ENCODE measurements at regions not wholly inside any gene's neighbourhood (a gene's known extent, or its start where the extent isn't known, plus 50 kb on each side); places are given as distances from the start of the nearest gene placed in this dataset.
"Not testable (repeated sequence)": the region's sequence is repeated elsewhere in the genome, so short reads cannot be mapped to it uniquely, and the experiment has no call there.

DNA sequence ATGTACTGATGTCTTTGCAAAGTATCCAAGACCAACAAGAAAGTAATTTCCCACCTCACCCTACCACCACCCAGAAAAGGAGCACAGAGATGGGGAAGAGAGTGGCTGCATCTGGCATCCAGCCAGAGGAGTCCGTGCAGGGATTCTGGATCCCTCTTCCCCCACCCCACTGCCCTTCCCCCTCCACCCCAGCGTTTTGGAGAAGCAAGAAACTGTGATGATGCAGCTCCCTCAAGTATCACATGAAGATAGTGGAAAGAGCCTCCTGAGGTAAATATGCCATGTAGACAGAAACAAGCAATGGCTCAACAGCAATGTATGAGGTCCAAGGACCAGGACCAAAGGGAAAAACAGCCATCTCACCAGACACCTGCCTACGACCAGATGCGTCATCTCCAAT, 153.8 kb downstream of the DEPDC1B start:
- no peak for DNase-seq (ENCODE audit: low read depth in 2 of 2)

DNA sequence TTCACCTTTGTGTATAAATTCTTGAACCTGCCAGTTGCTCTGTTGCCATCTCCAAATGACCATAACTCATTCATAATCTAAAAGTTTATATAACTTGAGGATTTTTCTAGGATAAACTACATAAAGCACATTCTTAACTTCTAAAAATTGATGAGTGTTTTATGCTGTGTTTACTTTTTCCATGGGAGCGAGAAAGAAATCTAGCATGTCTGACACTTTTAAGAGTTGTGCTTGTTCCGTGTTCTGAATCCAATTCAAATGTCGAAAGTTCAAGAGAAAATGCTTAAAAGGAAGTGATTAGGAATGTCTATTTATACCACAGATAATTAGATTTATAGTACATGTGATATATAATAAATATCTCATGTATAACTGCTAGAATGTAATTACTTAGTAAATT, 154.4 kb downstream of the DEPDC1B start:
- no peak for DNase-seq (ENCODE audit: low read depth in 2 of 2)

DNA sequence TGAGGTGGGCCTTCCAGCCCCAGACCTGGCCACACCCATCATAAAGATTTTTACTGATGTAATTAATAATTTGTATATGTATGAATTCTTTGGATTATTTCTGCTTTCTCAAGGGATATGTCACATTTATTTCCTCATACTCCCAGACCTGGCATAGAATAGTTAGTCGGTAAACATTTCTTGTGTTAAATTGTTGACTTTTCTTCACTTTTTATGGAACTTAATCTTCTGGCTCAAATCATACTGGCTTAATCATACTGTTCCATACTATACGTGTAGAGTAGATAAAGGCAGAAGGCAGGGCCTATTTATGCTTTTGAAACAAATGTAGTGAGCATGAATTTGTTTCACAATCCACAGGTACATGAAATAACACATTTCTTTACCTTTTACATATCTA, 155.8 kb downstream of the DEPDC1B start:
- DNase-seq (ENCODE audit: low read depth in 2 of 2), result no peak

DNA sequence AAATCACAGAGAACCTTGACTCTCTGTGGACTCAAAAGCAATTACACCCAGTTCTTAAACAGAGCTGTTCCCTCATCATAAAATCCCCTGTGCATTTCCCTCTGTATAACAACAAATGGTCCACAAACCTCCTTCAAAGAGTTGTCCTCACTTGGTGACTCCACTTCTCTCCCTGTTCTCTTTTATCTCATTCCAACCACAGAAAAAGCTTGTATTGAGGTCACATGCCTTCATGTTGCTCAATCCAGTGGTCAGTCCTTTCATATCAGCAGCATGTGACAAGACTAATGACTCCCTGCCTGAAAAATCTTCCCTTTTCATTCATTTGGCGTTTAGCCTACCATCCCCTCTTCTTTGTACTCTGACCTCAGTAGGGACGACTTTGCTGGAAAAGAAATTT, 158.0 kb downstream of the DEPDC1B start:
- no peak for DNase-seq (ENCODE audit: low read depth in 2 of 2)

DNA sequence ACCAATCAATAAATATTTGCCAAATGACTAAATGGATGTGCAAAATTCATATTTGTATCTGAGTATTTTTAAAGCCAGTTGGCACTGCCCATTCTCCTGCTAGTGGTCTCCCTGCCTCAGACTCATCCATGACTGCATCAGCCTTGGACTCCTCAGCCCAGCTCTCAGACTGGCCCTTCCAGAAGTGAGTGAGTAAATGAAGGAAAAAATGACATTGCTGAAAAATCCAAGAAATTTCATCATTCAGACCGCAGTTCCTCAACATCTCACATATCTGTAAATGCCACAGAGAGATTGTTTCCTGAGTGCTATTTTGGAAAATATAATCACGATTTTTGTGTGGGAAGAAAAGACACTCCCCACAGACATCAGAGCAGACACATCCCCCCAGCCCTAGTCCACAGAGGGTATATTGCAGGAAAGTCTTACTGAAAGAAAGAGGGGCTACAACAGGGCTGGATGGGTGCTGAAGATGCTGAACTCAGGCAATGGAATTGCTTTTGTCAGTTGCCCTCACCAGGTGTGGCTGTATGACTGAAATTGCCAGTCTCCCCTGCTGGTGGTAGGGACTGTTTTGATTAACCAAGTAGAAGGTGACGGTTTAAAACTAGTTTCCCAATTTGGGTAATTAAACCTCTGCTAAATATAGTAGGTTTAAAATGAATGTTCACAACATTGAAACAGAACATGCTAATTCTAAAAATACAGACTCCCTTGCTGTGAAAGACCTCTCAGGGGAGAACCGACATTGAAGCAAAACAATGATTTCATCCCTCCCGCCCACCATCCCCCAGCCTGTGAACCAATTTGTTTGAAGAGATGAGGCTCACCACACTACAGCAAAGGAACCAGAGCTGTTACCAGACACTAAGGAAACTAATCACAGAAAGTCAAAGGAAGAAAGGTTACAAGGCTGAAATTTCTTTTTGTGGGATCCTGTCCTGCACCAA, 158.8 kb downstream of the DEPDC1B start:
- DNase-seq (ENCODE audit: low read depth in 2 of 2), result no peak

DNA sequence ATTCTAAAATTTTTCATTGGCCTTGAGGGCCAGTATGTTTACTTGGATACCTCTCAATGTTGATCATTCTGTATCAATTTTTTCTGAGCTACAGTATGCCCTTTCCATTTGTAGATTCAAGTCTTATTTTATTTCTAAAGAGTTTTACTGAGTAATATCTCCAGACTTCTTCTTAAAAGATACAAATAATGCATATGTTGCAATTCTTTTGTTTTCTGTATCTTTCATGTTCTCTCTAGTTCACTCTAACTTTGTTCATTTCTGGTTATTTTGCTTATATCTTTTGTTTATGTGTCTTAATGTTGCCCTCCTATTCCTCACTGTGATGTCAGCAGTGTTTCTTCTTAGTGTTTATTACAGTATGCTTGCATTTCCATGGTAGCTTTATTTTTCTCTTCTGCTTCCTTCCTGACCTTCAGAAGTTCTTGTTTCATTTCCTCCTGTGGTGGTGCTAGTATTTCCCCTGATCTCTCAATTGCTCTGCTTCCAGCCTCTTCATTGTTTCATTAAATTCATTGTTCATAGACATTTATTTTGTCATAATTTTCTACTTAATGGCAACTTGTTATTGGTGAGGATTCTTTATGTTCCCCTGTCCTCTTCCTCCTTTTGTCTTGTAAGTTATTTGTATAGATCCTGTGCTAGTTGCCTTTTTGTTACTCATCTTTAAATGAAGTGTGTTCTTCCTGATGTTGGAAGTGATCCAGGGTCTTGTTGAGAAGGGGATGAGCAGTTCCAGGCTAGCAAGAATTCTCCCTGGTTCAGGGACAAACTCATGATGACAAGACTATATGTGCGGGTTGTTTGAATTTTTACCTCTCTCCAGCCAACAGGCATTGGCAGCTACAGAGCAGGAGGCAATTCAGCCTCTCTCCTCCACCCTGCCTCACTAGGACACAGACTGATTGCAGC, 160.8 kb downstream of the DEPDC1B start:
- DNase-seq (ENCODE audit: low read depth in 2 of 2), result peak; percentile 43 to 66

DNA sequence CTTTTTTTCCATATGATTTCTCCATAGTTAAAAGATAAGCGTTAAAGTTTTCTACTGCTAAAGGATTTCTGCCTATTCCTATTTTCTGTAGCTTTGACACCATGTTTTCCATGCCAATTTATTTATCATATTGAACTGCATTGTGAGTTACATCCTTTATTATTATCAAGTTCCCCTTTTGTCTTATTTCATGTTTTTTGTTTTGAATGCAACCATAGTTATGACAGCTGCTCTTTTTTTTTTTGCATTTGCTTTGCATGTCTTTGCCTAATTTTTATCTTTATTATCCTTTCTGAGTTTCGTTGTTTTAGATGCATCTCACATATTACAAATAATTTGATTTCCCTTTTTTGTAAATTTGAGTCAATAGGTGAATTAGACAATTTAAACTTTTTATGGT, 161.5 kb downstream of the DEPDC1B start:
- no peak for DNase-seq (ENCODE audit: low read depth in 2 of 2)

DNA sequence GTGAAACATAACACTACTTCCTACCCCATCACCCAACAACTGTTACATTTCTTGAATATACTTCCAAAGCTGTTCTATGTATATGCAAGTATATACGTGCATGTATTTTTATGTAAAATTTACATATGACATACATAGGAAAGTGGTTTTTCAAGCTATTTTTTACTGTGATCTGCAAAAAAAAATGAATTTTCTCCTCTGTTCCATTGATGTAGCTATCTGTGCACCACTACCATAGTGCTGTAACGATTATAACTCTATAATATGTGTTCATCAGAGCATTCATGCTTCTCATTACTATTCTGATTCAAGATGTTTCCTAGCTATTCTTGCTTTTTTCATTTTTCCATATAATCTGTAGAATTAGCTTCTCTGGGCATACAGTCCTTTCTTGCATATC, 164.0 kb downstream of the DEPDC1B start:
- DNase-seq (ENCODE audit: low read depth in 2 of 2), result no peak

DNA sequence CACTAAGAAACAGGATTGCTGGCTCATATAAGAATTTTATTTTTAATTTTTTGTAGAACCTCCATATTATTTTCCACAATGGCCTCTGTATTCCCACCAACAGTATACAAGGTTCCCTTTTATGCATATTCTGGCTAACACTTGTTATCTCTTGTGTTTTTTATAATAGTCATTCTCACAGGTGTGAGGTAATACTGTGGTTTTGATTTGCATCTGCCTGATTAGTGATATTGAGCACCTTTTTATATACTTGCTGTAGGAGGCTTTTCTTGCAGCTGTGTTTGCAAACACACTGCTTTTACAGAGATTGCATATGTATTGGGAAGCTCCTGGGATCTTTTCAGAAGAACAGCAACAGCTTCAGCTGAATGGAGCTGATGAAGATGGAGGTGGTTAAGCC, 164.8 kb downstream of the DEPDC1B start:
- no peak for DNase-seq (ENCODE audit: low read depth in 2 of 2)

DNA sequence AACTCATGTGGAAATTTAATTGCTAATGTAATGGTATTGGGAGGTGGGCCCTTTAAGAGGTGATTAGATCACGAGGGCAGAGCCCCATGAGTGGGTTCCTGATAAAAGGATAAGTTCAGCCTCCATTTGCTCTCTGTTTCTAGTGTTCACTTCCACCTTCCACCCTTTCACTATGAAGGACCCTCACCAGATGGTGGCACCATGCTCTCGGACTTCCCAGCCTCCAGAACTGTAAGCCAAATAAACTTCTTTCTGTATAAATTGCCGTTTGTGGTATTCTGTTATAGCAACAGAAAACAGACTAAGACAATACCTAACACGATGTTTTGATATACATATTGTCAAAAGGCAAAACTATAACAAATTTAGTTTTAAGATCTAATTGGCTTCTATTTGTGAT, 166.2 kb downstream of the DEPDC1B start:
- DNase-seq (ENCODE audit: low read depth in 2 of 2), result no peak

DNA sequence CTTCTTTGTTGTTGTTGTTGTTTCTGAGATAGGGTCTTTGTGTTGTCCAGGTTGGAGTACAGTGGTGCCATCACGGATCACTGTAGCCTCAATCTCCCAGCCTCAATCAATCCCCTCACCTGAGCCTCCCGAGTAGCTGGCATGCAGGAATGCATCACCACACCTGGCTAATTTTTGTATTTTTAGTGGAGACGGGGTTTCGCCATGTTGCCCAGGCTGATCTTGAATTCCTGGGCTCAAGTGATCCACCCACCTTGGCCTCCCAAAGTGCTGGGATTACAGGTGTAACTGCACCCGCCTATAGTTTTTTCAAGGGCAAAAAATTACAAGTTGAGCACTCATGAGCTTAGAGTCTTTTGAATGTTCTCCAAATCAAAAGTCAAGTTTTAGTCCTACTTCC, 167.2 kb downstream of the DEPDC1B start:
- DNase-seq (ENCODE audit: low read depth in 2 of 2), result not testable (repeated sequence)

DNA sequence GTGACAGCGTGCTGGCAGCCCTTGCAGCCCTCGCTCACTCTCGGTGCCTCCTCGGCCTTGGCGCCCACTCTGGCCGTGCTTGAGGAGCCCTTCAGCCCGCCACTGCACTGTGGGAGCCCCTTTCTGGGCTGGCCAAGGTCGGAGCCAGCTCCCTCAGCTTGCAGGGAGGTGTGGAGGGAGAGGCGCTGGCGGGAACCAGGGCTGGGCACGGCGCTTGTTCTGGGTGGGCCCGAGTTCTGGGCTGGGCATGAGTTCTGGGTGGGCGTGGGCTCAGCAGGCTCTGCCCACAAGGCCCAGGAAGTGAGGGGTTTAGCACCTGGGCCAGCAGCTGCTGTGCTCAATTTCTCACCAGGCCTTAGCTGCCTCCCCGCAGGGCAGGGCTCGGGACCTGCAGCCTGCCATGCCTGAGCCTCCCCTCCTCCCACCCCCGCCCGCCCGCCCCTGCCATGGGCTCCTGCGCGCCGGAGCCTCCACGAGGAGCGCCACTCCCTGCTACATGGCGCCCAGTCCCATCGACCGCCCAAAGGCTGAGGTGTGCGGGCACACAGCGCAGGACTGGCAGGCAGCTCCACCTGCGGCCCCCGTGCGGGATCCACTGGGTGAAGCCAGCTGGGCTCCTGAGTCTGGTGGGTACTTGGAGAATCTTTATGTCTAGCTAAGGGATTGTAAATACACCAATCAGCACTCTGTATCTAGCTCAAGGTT, 169.7 kb downstream of the DEPDC1B start:
- DNase-seq (ENCODE audit: low read depth in 2 of 2), result not testable (repeated sequence)

DNA sequence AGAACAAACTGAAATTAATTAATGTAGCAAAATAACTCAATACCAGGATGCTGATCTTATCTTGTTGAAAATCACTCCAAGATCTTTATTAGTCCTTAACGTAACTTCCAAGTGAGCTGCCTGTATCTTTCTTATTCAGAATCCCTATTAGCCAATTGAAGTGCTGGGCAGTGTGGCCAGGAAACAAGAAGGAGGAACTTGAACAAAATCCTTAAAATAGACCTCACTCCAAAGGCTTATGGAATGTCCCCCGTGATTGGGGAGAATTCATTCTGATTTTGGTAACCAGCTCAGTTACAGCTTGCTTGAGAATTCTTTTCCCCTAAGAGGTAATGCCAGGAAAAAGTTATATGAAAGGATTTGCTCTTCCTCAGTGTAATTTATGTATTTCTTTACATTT, 171.0 kb downstream of the DEPDC1B start:
- DNase-seq (ENCODE audit: low read depth in 2 of 2), result no peak

DNA sequence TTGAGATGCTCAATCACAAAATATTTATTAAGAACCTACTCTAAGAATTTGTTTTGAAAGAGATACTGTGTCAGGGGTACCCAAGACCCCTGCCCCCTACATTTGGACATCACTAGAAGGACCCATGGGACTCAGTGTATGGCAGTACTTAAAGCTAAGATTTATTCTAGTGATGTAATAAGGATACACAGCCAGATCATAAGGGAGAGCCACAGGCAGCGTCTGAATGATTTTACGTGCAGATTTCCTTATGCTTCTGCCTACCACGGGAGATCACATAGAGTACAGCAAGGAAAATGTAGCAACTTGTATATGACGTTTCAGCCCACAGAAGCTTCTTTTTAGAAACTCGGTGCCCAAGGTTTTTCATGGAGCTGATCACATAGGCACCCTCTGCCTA, 172.9 kb downstream of the DEPDC1B start:
- DNase-seq (ENCODE audit: low read depth in 2 of 2), result no peak

DNA sequence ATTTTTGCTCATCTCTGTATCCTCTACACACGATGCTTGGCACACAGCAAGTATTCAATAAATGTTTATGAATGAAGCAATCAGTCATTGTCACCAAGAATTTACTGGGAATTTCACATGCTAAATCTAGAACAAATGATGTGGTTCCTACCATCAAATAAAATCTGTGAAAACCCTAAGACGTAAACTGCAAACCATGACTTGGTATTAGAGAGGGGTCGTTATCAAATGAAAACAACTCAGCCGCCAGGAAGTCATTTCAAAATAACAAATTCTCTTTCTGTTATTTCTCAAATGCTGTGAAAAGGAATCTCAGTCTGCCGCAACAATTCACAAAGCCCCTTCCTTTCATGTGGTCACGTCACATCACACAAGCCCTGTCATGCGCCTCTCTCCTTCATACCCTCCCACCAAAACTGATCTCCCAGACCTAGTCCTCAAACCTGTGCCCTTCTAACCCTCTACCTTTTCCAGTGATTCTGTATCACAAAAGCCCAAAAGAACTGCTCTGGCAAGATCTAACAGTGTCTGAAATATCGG, 173.6 kb downstream of the DEPDC1B start:
- no peak for DNase-seq (ENCODE audit: low read depth in 2 of 2)

DNA sequence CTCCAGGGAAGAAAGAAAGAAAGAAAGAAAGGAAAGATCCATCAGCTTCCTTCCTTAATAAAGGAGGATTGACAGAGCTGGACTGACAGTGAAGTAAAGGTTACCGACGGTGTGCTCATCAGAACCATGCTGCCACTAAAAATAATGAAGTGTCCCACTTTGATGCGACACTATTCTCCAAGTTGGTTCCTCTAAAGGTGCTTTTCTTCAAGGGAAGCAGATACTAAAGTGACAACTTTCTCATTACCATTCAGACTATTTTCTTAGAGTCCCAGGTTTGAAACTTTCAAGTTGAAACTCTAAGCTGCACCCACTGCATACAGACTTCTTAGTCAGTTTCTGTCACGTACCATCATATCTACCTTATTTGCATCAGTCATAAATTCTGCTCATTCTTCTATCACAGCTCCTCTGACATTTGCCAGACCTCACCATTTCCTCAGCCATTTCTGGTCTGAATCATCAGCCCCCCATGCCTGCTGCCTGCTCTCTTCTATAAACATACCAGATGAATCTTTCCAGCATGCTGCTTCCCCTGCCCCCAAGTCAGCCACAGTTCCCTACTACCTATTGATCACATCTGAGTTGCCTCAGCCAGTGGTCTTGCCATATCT, 177.6 kb downstream of the DEPDC1B start:
- peak; percentile 48 to 74 for DNase-seq (ENCODE audit: low read depth in 2 of 2)

DNA sequence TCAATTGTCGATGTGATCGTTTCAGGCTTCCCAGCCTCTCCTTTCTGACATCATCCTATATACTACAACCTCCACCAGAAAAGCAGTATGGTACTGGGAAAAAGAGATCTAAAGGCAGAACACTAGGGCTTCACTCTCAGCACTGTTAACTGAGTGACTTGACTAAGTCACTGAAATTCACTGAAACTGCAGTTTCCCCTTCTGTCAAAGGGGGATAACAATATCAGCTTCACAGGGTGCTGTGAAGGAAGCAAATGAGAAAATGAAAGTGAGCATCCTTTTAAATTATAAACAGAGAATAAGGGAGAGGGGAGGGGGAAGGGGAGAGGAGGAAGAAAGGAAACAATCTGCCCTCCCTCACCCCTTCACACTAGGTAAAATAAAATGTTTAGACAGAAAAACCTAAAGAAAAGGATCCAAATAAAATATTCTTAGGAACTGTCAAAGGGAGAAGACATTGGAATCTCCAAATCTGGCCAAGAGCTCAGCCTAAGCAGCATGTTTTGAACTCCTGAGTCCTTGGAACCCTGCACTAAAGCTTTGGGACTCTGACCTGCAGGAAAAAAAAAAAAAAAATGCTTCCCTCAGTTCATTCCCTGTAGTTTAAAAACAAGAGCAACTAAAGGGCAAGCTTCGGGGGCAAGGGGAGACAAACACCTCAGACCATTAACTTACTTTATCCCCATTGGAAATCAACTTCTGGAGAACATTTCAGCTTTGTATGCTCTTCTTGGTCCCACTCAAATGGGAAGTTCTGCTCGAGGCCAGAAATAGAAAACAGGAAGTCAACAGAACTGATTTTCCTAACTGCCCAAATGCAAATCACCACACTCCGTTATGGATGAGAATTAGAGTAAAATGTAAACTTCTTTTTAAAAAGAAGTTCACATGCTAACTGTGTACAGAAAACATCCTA, 178.3 kb downstream of the DEPDC1B start:
- peak in 1 of 2 donors; percentile 19 for DNase-seq (ENCODE audit: low read depth in 2 of 2)

DNA sequence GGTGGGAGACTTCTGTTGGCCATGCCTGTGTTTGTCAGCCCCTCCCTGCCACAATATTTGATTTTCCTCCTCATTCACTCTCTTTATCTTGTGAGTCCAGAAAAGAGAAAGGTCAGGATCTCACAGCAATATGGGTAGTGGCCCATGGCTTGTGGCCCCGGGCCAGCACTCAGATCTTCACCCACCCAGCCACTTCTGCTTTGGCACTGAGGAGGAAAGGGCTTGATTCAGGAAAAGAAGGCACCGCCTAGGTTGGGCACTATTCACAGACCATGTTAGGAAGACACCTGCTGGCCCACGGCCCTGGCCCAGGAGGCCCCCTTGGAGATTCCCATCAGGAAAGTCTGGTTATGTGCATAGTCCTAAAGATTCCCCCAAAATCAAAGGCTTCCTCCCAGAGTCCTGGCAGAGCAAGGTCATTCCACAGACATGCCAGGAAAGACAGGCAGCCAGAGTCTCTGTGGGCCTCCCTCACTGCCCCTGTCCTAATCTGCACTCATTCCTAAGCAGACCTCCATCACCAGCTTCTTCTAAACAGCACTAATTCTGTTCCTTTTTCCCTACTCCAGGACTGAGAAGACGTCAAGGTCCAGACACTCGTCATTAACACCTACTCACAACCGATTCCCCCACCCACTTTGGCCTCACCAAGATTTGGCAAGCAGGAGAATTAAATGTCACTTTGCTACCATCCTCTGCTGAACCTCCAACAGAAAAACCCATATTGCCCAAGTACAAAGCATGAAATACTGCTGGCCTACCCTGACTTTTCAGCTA, 179.3 kb downstream of the DEPDC1B start:
- no peak for DNase-seq (ENCODE audit: low read depth in 2 of 2)

DNA sequence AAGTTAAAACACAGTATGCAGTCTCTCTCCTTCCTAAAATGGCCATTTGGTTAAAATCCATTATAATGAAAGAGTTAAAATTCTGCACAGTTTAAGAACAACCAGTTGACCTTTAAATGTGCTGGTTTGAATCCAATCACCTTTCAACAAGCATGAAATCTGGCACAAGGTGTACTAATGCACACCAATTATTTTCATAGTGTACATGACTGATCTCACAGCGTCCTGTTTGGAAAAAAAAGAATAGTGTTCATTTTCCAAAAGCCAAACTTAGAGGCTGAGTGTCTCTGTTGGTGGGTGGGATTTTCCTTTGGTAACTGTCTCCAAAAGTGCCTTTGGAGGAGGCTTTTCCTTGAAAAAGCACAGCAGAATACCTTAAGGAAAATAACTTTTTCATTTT, 180.6 kb downstream of the DEPDC1B start:
- peak in 1 of 2 donors; percentile 73 for DNase-seq (ENCODE audit: low read depth in 2 of 2)
